ENCODE measurements at regions not wholly inside any gene's neighbourhood (a gene's known extent, or its start where the extent isn't known, plus 50 kb on each side); places are given as distances from the start of the nearest gene placed in this dataset.

- Mint-ChIP-seq H3K36me3 (ENCODE audit: insufficient read depth) (peaks cover 5% of the 10 kb centered on the region), H3K27ac (no peak overlapping the region), H3K27me3 (no peaks in the 10 kb centered on the region), H3K4me3 (ENCODE audit: low read depth) (no peak overlapping the region), H3K9me3 (ENCODE audit: low read depth) (peaks cover 10% of the 10 kb centered on the region), H3K4me1 (ENCODE audit: low read depth) (no peaks in the 10 kb centered on the region)
- no peak for DNase-seq (ENCODE audit: low spot score, unreplicated experiment)
- TF ChIP-seq, protein P1, sequence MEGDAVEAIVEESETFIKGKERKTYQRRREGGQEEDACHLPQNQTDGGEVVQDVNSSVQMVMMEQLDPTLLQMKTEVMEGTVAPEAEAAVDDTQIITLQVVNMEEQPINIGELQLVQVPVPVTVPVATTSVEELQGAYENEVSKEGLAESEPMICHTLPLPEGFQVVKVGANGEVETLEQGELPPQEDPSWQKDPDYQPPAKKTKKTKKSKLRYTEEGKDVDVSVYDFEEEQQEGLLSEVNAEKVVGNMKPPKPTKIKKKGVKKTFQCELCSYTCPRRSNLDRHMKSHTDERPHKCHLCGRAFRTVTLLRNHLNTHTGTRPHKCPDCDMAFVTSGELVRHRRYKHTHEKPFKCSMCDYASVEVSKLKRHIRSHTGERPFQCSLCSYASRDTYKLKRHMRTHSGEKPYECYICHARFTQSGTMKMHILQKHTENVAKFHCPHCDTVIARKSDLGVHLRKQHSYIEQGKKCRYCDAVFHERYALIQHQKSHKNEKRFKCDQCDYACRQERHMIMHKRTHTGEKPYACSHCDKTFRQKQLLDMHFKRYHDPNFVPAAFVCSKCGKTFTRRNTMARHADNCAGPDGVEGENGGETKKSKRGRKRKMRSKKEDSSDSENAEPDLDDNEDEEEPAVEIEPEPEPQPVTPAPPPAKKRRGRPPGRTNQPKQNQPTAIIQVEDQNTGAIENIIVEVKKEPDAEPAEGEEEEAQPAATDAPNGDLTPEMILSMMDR (IDR thresholded peaks at IDR 0.05; ENCODE audit: unreplicated experiment) = no peak
Observed at GRCh38 chr18:27579364-27579763, 394.3 kb upstream of the CHST9 start.

GRCh38 chr18:27577752-27578151 lies 392.6 kb upstream of the CHST9 start:
- Mint-ChIP-seq H3K27me3 (no peaks in the 10 kb centered on the region), H3K9me3 (ENCODE audit: low read depth) (peaks cover 10% of the 10 kb centered on the region), H3K36me3 (ENCODE audit: insufficient read depth) (peaks cover 3% of the 10 kb centered on the region), H3K4me3 (ENCODE audit: low read depth) (no peak overlapping the region), H3K27ac (no peak overlapping the region), H3K4me1 (ENCODE audit: low read depth) (no peaks in the 10 kb centered on the region)
- TF ChIP-seq, protein P1 (IDR thresholded peaks at IDR 0.05; ENCODE audit: unreplicated experiment) = no peak
- DNase-seq (ENCODE audit: low spot score, unreplicated experiment) = no peak

DNA sequence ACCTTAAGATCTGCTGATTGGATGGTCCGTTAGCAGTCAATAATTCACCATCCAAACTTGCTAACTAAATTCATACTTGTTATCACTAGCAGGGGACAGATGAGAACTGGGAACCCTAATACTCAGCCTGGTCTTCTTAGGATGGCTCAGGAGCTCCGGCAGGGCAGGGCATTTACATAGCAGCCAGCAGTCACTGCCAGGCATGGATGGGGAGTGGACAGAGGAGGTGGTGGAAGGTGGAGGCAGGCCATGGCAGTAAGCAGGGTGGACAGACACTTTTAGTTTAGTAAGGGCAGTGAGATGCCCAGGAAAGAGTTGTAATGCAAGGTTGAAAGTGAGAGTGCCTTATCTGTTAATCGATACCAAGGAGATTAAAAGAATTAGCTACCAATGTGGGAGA lies 392.2 kb upstream of the CHST9 start:
- Mint-ChIP-seq H3K27me3 (no peaks in the 10 kb centered on the region), H3K4me1 (ENCODE audit: low read depth) (no peaks in the 10 kb centered on the region), H3K27ac (no peak overlapping the region), H3K36me3 (ENCODE audit: insufficient read depth) (peaks cover 3% of the 10 kb centered on the region), H3K9me3 (ENCODE audit: low read depth) (peaks cover 8% of the 10 kb centered on the region), H3K4me3 (ENCODE audit: low read depth) (no peak overlapping the region)
- TF ChIP-seq, protein P1 (IDR thresholded peaks at IDR 0.05; ENCODE audit: unreplicated experiment) = no peak
- no peak for DNase-seq (ENCODE audit: low spot score, unreplicated experiment)

DNA sequence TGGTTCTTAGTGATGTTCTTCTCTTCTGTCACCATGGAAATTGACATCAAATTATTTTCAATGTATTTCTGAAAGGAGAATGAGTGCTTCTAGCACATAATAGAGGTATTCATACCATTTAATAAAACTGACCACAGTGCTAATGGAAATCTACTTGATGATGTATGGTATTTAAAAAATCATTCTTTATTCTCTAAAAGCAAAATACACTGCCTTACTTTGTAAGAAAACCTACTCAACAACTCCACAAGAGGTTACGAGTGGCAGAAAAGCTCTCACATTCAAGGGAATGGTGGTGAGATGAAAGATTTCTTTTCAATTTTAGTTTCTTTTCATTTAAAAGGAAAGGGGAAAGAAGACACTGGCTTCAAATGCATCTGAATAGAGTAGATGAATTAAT lies 382.3 kb upstream of the CHST9 start:
- Mint-ChIP-seq H3K4me1 (ENCODE audit: low read depth) (no peaks in the 10 kb centered on the region), H3K27ac (no peak overlapping the region), H3K27me3 (peaks cover 4% of the 10 kb centered on the region), H3K36me3 (ENCODE audit: insufficient read depth) (no peaks in the 10 kb centered on the region), H3K4me3 (ENCODE audit: low read depth) (no peak overlapping the region), H3K9me3 (ENCODE audit: low read depth) (peaks cover 5% of the 10 kb centered on the region)
- no peak for DNase-seq (ENCODE audit: low spot score, unreplicated experiment)
- TF ChIP-seq, protein P1 (IDR thresholded peaks at IDR 0.05; ENCODE audit: unreplicated experiment) = no peak

- no peak for DNase-seq (ENCODE audit: low spot score, unreplicated experiment)
- TF ChIP-seq, protein P1 (IDR thresholded peaks at IDR 0.05; ENCODE audit: unreplicated experiment) = no peak
- H3K27me3 Mint-ChIP-seq = peaks cover 13% of the 10 kb centered on the region
- H3K4me3 Mint-ChIP-seq (ENCODE audit: low read depth) = no peak overlapping the region
- no peak overlapping the region for H3K27ac Mint-ChIP-seq
- no peaks in the 10 kb centered on the region for H3K9me3 Mint-ChIP-seq (ENCODE audit: low read depth)
- H3K36me3 Mint-ChIP-seq (ENCODE audit: insufficient read depth) = no peaks in the 10 kb centered on the region
- no peaks in the 10 kb centered on the region for H3K4me1 Mint-ChIP-seq (ENCODE audit: low read depth)
Observed at GRCh38 chr18:27564066-27564465, 379.0 kb upstream of the CHST9 start.
